Left hindlimb (tissue), 1 donor: ENCODE measurements at regions not wholly inside any gene's neighbourhood (a gene's known extent, or its start where the extent isn't known, plus 50 kb on each side); places are given as distances from the start of the nearest gene placed in this dataset.
A peak's percentile ranks its signal among the peaks of the same experiment; 100 is the strongest.

Experiments used
- DNase-seq: peaks from one replicate; pipeline ENCODE4 v3.0.0-alpha.2; 2018

DNA sequence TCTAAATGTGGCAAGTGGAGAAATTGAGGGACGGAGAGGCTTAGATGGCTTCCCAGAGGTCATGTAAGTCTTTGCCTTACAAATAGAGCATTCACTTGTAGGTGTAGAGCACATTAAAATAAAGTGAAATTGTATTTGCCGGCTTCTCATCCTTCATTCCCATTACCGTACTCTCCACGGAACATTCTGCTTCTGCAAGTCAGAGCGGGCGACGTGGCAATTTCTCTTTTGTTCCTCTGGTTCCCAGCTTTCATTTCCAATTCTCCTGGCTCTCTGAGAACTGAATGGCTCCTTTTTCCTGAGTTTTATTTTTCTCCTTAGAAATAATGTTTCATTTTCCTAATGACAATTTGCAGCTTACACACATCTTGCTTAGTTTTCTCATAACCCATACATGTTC lies 51.3 kb upstream of the PFKP start:
- no peak for DNase-seq

DNA sequence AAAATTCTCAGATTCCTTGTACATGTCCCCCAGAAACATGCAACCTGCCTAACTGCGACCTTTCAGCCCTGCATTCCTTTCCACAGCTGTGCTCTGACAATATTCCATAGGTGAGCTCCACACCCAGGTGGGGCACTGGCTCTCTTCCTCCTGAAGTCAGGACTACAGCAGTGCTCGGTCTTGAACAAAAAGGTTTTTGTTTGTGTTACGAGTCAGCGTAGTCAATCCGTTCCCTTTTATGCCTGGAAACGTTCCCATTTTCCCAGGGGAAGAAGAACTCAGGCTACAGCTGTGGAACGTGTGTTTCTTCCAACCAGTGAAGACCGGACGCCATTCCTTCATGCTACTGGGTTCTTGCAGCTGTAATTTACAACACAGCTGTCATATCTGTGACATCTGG lies 52.4 kb upstream of the PFKP start:
- DNase-seq: no peak

DNA sequence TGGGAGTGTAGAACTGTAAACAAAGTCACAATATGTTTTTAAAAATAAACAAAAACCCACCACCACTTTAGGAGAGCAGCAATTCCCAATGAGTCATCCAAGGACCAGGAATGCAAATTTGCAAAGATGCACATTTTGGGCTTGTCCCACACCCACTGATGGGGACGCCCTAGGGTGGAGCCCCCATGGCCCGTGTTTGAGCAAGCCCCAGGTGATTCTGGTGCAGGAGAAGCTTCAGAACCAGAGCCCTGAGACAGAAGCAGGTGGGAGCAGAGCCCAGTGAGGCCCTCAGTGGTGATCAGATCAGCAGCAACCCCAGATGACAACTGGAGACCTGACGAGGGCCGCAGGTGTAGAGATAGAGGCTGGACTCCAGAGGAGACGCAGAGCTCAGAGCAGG lies 55.1 kb upstream of the PFKP start:
- no peak for DNase-seq

DNA sequence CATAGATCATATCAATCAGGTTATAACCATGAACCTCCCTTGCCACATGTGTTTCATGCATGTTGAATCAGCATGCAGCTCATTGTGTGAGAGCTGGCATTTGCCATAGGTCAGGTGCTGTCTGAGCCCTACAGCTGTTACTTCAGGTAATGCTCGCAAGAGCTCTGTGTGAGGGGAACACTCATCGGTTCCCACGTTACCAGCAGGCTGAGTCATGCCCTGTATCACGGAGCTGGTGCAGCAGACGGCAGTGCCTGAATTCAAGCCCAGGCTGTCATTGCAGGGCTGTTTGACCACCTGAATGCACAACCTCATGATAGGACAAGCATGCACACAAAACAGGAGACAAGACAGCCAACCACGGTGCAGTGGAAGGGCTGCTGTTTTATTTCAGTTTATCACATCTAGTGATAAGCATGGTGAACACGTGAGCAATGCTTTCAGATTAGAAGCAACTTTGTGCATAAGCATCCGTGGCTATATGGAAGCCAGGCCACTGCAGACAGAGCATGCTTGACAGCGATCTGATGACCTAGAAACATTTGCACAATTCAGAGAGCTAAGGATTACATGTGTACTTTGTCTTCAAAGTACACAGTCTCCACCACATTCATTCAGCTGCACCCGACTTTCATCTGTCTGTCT lies 56.4 kb upstream of the PFKP start:
- no peak for DNase-seq

DNA sequence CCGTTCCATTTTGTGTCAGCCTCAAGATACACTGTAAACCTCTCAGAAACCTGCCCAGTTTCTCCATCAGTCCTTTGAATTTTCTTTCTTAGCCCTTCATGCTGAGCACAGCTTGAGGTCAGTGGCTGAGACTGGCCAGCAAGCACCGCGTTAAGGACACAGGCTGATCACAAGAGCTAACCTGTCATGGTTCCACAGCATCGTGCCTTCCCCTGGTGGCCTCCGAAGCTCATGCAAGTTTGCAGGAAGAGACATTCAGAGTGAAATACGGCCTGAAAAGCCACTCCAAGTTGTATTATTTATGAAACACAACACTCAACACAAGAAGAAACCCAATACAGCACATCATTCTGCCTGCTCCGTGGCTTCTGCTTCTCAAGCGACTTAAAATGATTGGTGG lies 57.0 kb upstream of the PFKP start:
- DNase-seq: no peak

DNA sequence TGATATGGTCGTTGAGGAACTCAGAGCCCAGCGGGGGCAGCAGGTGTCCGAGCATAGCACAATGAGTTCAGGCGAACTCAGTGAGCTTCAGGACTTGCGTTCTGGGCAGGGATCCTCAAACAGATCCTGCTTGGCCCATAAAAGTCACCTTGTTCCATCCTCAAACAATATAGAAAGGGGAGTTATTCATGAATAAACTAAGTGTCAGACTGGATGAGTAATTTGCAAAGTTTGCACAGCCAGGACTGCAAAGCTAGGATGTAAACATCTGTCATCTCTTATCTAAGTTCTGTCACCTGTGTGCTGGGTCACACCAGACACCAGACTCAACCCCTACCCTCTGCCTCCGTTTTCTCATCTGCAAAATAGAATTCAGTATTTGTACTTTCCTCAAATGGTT lies 58.0 kb upstream of the PFKP start:
- DNase-seq: no peak

DNA sequence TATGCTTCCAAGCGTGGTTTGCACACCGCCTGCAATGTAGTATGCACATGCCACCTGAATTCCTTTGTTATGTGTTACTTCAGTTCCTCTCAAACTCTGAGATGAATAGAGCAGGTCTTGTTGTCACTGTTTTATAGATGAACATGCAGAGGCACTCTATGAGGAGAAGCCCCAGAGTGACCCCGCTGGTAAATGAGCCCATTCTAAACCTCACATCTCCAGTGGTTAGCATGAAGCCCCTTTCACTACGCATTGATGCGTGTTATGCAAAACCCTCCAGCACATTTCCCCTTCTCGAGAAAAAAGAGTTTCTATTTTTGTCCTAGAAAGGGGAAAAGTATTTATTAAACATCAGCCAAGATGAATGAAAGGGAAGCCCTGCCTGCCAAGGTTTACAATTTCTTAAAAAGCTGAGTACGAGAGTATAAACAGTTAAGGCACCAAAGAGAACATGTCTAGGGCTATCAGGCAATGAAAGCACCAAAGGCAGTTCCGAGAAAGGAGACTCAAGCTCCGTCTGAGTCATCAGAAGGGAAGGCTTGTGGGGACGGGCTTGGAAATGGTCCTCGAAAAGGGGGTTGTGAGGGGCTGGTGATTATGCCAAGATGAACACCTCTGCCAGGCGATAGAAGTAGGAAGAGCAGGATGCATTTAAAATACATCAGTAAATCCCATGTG lies 58.7 kb upstream of the PFKP start:
- no peak for DNase-seq

DNA sequence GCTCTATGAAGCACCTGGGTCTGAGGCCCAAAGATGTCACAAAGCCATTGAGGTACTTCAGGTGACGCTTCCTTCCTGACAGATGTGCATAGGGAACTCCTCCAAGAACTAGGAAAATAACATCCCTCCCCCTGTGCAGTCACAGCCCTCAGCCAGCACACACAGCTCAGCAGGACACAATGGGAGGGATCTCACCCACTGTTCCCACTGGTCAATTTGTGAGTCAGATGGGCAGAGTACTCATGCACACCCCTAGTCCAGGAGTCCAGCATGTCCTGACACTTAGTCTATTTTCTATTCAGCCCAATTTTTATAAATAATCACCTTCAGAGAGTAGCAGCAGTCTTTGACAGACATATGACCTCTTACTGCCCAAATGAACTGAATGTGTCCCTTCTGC lies 60.7 kb upstream of the PFKP start:
- no peak for DNase-seq

DNA sequence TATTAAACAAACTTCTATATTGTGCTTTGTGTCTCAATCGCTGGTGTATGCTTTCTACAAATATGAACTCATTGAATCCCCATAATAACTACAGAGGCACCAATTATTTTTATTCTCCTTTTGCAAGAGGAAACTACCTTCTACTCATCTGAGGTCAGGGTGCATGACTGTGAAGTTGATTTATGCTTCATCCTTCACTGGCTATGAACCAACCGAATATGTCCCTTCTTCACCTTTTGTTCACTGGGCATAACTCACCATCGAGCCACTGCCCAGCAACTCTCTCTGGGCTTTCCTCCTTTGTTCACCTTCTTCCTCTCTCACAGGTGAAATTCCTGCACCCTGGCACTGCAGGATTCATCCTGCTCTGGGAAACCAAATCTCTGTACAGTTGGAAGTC lies 61.3 kb upstream of the PFKP start:
- no peak for DNase-seq

DNA sequence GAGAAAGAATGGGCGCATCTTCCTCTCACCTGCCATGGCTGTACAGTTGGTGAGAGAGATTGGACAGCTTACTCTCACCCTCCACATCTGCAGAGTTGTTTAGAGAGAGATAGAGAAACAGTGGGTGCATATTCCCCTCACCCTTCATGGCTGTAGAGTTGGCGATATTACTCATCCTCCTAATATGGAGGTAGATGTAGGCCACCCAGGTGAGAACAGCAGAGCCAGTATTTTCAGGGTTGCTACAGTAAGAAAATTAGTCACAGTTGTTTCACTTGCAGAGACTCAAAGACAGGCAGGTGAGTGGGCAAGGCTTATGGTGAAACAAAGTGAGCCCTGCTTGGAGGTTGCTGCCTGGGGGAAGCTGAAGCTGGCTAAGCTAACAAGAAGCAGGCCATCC lies 65.0 kb upstream of the PFKP start:
- DNase-seq: no peak

DNA sequence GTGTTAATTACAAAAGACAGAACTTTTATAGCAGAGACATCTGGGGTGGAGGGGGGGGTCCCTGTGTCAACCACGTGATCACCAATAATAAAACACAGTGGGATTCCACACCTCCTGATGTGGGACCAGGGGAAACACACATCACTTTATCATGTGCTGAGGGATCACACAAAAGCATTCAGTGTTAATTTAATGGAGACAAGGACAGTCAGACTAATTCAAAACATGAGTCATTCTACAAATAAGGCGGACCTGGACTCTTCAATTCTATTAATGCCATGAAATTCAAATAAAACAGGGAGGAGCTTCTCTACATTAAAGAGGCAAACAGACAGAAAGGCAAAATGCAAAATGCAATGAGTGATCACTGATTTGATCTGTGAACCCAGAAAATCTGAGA lies 67.3 kb upstream of the PFKP start:
- DNase-seq: no peak

DNA sequence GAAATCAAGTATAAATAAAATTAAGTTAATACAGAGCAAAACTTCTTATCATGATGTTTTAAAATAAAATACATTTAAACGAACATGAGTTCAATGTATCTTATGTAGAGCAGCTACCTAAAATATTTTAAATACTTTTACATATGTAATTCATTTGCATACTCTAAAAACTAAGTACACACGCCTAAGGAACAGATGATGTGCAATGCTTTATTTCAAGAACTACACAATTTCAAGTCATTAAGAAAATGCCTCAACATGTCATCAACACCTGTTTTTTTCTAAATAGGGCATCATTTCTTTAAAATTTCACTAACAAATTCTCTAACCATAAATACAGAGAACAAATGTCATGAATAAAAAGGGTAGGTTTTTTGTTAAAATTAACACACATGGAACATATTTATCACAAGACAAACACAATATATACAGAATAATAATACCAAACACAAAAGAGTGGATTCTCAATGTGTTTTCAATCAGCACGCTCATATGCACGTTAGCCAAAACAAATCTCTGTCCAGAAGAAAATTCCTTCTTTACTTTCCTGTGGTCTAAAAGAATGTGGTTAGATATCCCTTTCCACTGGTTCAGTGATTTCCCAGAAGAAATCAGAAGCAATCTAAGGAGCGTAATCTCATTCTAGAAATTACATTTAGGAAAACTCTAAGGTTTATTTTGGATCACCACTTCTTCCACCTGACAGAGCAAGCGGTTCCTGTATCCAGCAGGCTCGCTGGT lies 73.0 kb upstream of the PFKP start:
- DNase-seq: no peak

DNA sequence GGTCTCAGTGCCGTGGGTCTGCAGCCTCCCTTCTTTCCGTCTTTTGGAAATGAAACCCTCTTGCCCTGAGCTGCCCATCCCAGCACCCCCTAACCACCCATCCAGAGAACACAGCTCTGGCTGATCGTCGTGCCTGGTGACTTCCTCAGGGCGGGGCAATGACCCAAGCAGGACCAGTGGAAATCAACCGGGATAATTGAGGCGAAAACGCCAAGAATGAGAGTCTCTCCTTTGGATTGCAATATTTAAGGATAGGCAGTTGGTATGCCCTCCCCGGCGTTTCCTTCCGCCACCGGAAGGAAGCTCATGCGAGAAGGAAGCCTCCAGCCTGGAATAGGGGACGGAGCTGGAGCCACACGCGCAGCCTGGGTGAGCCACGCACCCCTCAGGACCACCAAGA lies 73.7 kb upstream of the PFKP start:
- no peak for DNase-seq

DNA sequence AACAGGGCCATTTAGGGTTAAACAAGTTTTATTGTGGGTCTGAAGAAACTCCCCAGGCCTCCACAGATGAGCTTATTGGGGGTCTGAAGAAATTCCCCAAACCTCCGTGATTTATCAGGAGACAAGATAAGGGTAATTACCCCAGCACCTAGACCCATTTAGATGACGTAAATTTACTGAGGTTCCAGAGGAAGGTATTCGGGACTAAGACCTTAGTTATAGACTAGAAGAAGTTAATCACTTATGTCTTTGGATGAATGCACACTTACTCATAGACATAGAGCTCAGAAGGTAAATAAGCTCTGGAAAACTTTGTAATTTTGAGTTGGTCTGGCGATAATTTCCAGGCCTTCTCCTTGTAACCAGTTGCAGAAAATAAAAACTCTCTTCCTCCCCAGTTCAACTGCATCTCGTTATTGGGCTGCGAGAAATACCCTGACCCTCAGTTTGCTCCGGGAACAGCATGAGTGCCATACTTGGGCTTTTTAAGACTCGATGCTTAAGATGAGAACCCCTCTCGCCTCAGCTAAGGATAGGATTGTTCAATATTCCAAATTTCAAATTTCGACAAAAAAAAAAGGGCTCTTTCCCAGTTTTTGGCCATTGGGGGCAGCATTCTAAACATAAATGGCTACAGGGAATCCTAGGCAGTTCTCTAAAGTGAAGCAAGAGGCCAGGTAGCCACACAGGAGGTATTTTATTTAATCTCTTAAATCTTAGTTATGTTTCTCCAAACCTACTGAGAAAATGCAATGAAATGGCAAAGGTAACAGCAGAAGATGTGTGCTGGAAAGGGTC lies 74.7 kb upstream of the PFKP start:
- DNase-seq: no peak

DNA sequence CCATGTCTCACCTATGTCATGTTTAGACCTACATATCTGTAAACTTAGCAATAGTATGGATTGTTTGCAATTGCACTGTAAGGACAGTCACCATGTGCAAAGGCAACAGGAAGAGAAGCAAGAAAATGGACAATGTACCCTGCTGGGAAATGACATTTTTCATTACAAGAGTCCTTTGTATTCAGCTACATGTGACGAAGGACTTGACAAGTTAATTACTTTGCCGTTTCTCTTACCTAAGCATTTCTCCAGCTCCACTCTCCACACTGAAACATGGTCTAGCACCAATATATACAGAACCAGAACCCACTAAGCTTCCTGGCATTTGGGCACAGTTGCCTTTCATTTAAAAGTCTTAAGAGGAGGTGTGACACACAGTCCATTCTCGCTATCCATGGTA lies 76.6 kb upstream of the PFKP start:
- no peak for DNase-seq

DNA sequence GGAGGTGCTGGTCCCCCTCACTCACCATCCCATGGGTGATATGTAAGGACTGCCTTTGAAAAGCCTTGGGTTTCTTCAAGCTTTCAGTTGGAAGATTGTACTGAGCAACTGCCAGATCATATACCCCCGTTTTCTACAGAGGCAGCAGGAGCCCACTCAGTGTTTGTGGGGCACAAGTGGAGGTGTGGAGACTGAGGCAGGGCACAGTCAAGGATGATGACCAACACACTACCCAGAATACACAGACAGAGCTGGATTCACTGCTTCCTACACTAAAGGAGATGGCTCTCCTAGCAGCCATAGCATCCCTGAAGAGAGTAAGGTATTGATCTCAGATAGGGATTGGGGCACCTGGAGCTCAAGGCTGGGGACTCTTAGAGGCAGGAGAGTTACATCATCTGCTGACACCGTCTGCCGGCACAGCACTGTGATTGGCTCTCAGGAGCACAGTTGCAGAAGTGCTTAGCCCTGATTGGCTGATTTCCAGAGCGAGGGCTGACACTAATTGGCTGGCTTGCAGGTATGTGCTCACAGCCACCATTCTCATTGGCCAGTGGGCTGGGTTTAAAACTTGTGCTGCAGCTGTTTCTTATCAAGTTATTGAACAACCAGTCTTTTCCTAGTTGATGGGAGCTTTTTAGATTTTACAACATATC lies 77.9 kb upstream of the PFKP start:
- DNase-seq: no peak

DNA sequence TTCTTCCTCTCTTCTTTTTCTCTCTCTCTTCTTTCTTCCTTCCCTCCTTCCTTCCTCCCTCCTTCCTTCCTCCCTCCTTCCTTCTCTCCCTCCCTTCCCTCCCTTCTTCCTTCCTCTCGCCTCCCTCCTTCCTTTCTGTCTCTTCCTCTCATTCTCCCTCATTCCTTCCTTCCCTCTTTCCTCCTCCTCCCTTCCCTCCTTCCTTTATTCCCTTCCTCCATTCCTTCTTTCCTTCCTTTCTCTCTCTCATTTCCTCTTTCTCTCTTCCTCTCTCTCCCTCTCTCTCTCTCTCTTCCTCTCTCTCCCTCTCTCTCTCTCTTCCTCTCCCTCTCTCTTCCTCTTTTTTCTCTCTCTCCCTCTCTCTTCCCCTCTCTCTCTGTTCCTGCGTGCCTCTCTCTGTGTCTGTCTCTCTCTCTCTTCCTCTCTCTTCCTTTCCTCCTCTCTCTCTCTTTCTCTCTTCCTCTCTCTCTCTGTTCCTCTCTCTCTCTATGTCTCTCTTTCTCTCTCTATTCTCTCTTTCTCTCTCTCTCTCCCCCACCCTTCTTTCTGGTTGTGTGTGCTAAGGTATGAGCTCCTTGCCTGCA lies 80.1 kb upstream of the PFKP start:
- no peak for DNase-seq

DNA sequence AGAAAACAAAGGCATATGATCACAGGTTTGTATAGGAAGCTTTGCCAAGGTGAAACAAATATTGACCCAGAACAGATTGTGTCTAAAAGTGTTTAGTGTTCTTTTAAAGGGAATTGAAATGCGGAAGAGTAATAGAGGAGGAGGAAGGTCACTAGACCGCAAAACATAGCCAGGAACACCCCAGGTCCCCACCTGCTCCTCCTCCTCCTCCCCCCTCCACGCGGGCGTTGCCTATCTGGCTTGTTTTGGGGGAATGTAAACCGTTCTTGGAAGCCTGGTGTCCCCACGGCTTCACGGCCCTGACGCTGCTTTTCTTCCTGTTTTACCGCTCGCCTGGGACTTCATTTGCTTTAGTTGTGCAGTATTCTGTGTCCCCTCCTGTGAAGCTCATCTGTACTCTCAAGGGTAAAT lies 81.0 kb upstream of the PFKP start:
- DNase-seq: peak; percentile 41

DNA sequence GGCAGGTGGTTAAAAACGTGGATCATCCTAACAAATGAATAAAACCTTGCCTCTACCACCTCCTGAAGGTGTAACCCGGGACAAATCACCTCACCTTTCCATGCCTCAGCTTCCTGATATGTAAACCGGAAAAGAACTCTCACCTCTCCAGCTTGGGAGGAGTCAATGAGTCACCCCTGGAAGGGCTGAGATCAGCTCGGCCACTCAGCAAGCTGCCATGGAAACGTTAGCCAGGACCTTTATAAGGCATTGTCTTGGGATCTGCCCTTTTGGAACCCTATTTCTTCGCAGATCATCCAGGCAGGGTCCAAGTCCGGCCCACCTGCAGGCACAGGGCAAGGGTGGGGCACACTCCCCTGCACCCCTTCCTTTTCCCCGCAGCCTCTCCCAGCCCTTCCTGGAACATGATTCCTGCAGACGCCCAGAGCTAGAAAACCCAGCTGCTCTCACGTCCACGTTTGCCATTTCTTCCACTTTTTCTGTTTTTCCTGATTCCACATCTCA lies 81.6 kb upstream of the PFKP start:
- DNase-seq: no peak

DNA sequence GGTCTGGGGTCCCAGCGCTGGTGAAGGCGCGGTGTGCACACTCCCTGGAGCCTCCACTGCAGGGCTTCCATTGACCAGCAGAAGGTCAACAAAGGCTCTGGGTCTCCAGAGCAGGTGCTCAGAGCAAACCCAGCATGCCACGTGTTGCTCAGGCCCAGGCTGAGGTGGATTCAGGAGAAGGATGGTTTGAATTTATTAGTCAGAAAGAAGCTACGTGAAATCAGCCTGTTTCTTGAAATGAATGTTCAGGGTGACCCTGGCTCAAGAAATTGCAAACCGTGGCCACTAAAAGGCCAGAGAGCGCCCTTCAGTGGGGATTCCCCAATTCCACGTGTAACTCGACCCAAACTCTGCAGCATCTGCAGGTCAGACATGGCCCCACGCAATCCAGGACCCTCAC lies 82.7 kb upstream of the PFKP start:
- no peak for DNase-seq

DNA sequence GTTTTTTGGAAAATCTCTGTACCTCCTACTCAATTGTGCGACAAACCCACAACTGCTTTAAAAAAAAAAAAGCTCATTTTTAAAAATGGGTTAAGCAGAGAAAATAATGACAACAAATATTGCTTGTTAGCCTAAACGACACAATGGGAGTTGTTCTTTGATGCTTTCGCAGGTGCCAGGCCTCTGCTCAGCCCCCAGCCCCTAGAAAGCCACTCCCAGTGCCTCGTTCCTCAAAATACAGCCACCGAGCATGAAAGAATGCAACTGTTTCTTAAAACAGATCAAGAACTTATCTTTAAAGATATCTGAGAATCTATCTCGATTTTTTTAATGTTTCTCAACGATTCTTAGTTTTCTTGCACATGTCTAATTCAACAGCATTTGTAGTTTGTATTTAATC lies 85.2 kb upstream of the PFKP start:
- DNase-seq: no peak

DNA sequence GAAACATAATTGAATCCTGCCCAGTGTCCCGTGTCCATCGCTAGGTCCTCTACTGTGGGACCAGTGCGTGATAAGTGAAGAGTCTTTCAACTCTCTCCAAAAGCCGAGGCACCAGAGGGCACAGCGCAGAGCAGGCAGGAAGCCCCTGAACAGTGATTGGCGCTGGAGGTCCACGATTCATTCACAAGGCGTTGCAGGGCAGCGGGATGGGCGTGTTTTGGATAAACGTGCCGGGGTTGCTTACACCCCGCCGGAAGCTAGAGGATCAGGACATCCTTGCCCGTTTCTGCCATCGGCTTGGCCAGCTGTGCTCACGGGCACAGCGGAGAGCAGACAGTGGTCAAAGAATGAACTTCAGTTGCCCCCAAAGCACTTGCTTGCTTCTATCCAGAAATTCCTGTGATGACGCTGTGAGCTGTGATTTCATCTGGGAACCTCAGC lies 86.0 kb upstream of the PFKP start:
- no peak for DNase-seq
